Liver (tissue), 7 donors: ENCODE measurements at regions not wholly inside any gene's neighbourhood (a gene's known extent, or its start where the extent isn't known, plus 50 kb on each side); places are given as distances from the start of the nearest gene placed in this dataset.

Experiments used
- DNase-seq: peaks from one replicate; pipeline ENCODE4 v3.0.0-alpha.2; 2017; ENCODE audit warnings: low spot score
- H3K27ac ChIP-seq, 2 donors: one replicate each; pipeline ENCODE4 v1.7.0; 2013; ENCODE audit warnings: inconsistent platforms in 2 of 2, low read length in 2 of 2, control low read depth in 1 of 2, low read depth in 1 of 2, mild to moderate bottlenecking in 1 of 2
- H3K27me3 ChIP-seq, 4 donors: one replicate each; pipeline versions ENCODE4 v1.6.1 to v1.7.0; 2013; ENCODE audit warnings: low read length in 3 of 4, inconsistent platforms in 1 of 4, mild to moderate bottlenecking in 1 of 4, moderate library complexity in 1 of 4; ENCODE audit not compliant: control insufficient read depth in 4 of 4, insufficient read depth in 4 of 4
- H3K36me3 ChIP-seq, 4 donors: one replicate each; pipeline versions ENCODE4 v1.6.1 to v1.7.0; 2013; ENCODE audit warnings: low read length in 3 of 4, mild to moderate bottlenecking in 3 of 4, low read depth in 1 of 4, moderate library complexity in 1 of 4; ENCODE audit not compliant: control insufficient read depth in 4 of 4, insufficient read depth in 3 of 4
- H3K4me1 ChIP-seq, 4 donors: one replicate each; pipeline versions ENCODE4 v1.6.1 to v1.7.0; 2013; ENCODE audit warnings: low read length in 3 of 4, mild to moderate bottlenecking in 3 of 4, moderate library complexity in 1 of 4; ENCODE audit not compliant: control insufficient read depth in 4 of 4, insufficient read depth in 4 of 4
- H3K4me3 ChIP-seq, 3 donors: one replicate each; pipeline versions ENCODE4 v1.6.1 to v1.7.0; 2013; ENCODE audit warnings: low read length in 3 of 3, control low read depth in 1 of 3, low read depth in 1 of 3, mild to moderate bottlenecking in 1 of 3
- H3K9ac ChIP-seq, 2 donors: one replicate each; pipeline ENCODE4 v1.7.0; 2013; ENCODE audit warnings: low read length in 2 of 2, mild to moderate bottlenecking in 2 of 2, moderate library complexity in 2 of 2, control low read depth in 1 of 2, low read depth in 1 of 2
- H3K9me3 ChIP-seq, 4 donors: one replicate each; pipeline versions ENCODE4 v1.6.1 to v1.7.0; 2013; ENCODE audit warnings: low read length in 3 of 4; ENCODE audit not compliant: control insufficient read depth in 4 of 4
- EGR1 ChIP-seq, 2 donors: IDR thresholded peaks; 2 replicates each; pipeline ENCODE4 v1.6.1; 2016 to 2018; ENCODE audit warnings: antibody characterized with exemption in 2 of 2, low read depth in 2 of 2
- FOXA1 ChIP-seq: IDR thresholded peaks from 2 replicates; pipeline ENCODE4 v1.6.1; 2016; ENCODE audit warnings: antibody characterized with exemption
- FOXA2 ChIP-seq: IDR thresholded peaks from 2 replicates; pipeline ENCODE4 v1.6.1; 2016; ENCODE audit warnings: antibody characterized with exemption
- GABPA ChIP-seq, 2 donors: IDR thresholded peaks in 1 of 2; conservative IDR thresholded peaks in 1 of 2; 2 replicates each; pipeline ENCODE4 v1.6.1; 2016; ENCODE audit warnings: antibody characterized with exemption in 2 of 2, mild to moderate bottlenecking in 1 of 2, moderate library complexity in 1 of 2
- HNF4A ChIP-seq, 2 donors: conservative IDR thresholded peaks; 2 replicates each; pipeline ENCODE4 v1.6.1; 2016; ENCODE audit warnings: antibody characterized with exemption in 2 of 2, mild to moderate bottlenecking in 2 of 2
- HNF4G ChIP-seq: IDR thresholded peaks from 2 replicates; pipeline ENCODE4 v1.6.1; 2016; ENCODE audit warnings: antibody characterized with exemption
- NR2F2 ChIP-seq: IDR thresholded peaks from 2 replicates; pipeline ENCODE4 v1.6.1; 2016; ENCODE audit warnings: antibody characterized with exemption
- RAD21 ChIP-seq, 2 donors: IDR thresholded peaks; 2 replicates each; pipeline ENCODE4 v1.6.1; 2016; ENCODE audit warnings: antibody characterized with exemption in 2 of 2, mild to moderate bottlenecking in 2 of 2
- RXRA ChIP-seq, 2 donors: IDR thresholded peaks; 2 replicates each; pipeline ENCODE4 v1.6.1; 2017 to 2018; ENCODE audit warnings: antibody characterized with exemption in 2 of 2, mild to moderate bottlenecking in 1 of 2
- SP1 ChIP-seq: IDR thresholded peaks from 2 replicates; pipeline ENCODE4 v1.6.1; 2018; ENCODE audit warnings: antibody characterized with exemption, mild to moderate bottlenecking
- TAF1 ChIP-seq: conservative IDR thresholded peaks from 2 replicates; pipeline ENCODE4 v1.6.1; 2016; ENCODE audit warnings: antibody characterized with exemption, mild to moderate bottlenecking
- WGBS: extraction: QIAGEN DNeasy Blood & Tissue Kit; methylation state at CpG from one replicate; pipeline ENCODE4 v1.1.7; 2013; 5-methylcytosine and 5-hydroxymethylcytosine counted together
- TF ChIP-seq, protein P1 (sequence below): IDR thresholded peaks from 2 replicates; pipeline ENCODE4 v1.6.1; 2016; ENCODE audit warnings: antibody characterized with exemption
- TF ChIP-seq, protein P2 (sequence below): IDR thresholded peaks from 2 replicates; pipeline ENCODE4 v1.6.1; 2016; ENCODE audit warnings: antibody characterized with exemption, mild to moderate bottlenecking
- TF ChIP-seq, protein P3 (sequence below): IDR thresholded peaks from 2 replicates; pipeline ENCODE4 v1.6.1; 2016; ENCODE audit warnings: antibody characterized with exemption
- donor health status: healthy.
- donor health status: healthy.
- donor health status: healthy.
- donor health status: healthy.

DNA sequence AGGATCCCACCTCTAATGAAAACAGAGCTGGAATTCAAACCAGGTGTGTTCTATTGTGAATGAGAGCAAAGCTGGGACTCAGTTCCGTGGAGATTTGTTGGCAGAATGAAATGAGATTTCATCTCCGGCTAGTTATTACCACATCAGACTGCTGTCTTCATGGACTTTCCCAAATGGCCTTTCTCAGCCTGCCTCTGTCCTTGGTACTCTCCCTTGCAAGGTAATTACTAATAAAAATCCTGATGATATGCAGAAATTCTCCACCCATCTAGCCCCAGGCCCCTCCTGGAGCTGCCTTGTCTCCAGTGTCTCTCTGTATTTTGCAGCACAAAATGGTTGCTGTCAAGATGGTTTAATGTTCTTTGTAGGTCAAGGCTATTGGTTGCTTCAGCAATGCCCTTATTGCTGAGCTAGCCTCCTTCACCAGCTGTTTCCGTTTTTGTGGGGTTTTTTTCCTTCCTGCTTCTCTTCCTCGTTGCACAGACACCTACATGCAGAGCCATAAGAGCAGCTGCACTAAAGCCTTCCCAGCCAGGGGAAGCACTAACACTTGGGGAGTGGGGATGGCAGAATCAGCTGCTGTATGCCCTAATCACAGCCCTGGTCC, 185.0 kb upstream of the GHITM start:
- 47% methylated on average over 4 of the region's 4 CpGs for WGBS
- peaks cover 0 to 2% (median 0%) of the 10 kb centered on the region in 4 donors for H3K27me3 ChIP-seq
- no peaks in the 10 kb centered on the region for H3K36me3 ChIP-seq
- no peak for TF ChIP-seq TAF1
- no peak for TF ChIP-seq RAD21 (IDR thresholded peaks at IDR 0.05)
- TF ChIP-seq EGR1 (IDR thresholded peaks at IDR 0.05; ENCODE audit: low read depth in 2 of 2) = no peak
- no peak for TF ChIP-seq HNF4G
- no peak for TF ChIP-seq RXRA (IDR thresholded peaks at IDR 0.05)
- no peak for TF ChIP-seq NR2F2
- TF ChIP-seq SP1 = no peak
- no peak for TF ChIP-seq GABPA (IDR thresholded peaks at IDR 0.05 in 1 of 2, conservative IDR thresholded peaks at IDR 0.05 in 1 of 2)
- TF ChIP-seq FOXA1 = no peak
- H3K27ac ChIP-seq = no peak overlapping the region
- H3K9ac ChIP-seq = no peak overlapping the region
- H3K4me3 ChIP-seq = no peak overlapping the region
- H3K4me1 ChIP-seq = no peaks in the 10 kb centered on the region
- no peaks in the 10 kb centered on the region for H3K9me3 ChIP-seq
- no peak for DNase-seq

DNA sequence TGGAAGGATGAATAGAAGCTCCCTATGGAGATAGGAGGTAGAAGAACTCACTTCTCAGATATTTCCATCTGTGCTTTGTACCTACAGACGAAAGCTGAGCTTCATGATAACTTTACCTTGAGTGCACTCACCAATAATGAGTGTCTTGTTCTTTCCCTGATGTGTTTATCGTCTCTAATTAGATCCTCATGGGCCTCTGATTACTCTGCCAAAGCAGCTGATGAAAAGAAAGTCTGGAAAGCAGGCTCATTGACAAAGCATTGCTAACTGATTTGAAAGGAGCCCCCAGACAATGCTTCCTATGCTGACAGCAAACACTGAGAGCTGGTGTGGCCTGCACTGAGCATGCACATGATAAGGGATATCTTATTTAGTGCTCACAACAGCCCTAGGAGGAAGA, 183.9 kb upstream of the GHITM start:
- Histone ChIP-seq H3K9ac (no peak overlapping the region), H3K36me3 (no peaks in the 10 kb centered on the region), H3K27ac (no peak overlapping the region), H3K27me3 (peaks cover 0 to 2% (median 0%) of the 10 kb centered on the region in 4 donors), H3K9me3 (no peaks in the 10 kb centered on the region), H3K4me3 (no peak overlapping the region), H3K4me1 (no peaks in the 10 kb centered on the region)
- TF ChIP-seq HNF4A (conservative IDR thresholded peaks at IDR 0.05) (no peak), FOXA2 (no peak), FOXA1 (no peak), RXRA (IDR thresholded peaks at IDR 0.05) (no peak), EGR1 (IDR thresholded peaks at IDR 0.05; ENCODE audit: low read depth in 2 of 2) (no peak), NR2F2 (no peak), GABPA (IDR thresholded peaks at IDR 0.05 in 1 of 2, conservative IDR thresholded peaks at IDR 0.05 in 1 of 2) (no peak)
- TF ChIP-seq, protein P1, sequence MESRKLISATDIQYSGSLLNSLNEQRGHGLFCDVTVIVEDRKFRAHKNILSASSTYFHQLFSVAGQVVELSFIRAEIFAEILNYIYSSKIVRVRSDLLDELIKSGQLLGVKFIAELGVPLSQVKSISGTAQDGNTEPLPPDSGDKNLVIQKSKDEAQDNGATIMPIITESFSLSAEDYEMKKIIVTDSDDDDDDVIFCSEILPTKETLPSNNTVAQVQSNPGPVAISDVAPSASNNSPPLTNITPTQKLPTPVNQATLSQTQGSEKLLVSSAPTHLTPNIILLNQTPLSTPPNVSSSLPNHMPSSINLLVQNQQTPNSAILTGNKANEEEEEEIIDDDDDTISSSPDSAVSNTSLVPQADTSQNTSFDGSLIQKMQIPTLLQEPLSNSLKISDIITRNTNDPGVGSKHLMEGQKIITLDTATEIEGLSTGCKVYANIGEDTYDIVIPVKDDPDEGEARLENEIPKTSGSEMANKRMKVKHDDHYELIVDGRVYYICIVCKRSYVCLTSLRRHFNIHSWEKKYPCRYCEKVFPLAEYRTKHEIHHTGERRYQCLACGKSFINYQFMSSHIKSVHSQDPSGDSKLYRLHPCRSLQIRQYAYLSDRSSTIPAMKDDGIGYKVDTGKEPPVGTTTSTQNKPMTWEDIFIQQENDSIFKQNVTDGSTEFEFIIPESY = no peak
- TF ChIP-seq, protein P2, sequence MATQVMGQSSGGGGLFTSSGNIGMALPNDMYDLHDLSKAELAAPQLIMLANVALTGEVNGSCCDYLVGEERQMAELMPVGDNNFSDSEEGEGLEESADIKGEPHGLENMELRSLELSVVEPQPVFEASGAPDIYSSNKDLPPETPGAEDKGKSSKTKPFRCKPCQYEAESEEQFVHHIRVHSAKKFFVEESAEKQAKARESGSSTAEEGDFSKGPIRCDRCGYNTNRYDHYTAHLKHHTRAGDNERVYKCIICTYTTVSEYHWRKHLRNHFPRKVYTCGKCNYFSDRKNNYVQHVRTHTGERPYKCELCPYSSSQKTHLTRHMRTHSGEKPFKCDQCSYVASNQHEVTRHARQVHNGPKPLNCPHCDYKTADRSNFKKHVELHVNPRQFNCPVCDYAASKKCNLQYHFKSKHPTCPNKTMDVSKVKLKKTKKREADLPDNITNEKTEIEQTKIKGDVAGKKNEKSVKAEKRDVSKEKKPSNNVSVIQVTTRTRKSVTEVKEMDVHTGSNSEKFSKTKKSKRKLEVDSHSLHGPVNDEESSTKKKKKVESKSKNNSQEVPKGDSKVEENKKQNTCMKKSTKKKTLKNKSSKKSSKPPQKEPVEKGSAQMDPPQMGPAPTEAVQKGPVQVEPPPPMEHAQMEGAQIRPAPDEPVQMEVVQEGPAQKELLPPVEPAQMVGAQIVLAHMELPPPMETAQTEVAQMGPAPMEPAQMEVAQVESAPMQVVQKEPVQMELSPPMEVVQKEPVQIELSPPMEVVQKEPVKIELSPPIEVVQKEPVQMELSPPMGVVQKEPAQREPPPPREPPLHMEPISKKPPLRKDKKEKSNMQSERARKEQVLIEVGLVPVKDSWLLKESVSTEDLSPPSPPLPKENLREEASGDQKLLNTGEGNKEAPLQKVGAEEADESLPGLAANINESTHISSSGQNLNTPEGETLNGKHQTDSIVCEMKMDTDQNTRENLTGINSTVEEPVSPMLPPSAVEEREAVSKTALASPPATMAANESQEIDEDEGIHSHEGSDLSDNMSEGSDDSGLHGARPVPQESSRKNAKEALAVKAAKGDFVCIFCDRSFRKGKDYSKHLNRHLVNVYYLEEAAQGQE = no peak
- TF ChIP-seq, protein P3, sequence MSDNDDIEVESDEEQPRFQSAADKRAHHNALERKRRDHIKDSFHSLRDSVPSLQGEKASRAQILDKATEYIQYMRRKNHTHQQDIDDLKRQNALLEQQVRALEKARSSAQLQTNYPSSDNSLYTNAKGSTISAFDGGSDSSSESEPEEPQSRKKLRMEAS = no peak
- WGBS = 74% methylated on average over 2 of the region's 2 CpGs
- no peak for DNase-seq
